ENCODE measurements at regions not wholly inside any gene's neighbourhood (a gene's known extent, or its start where the extent isn't known, plus 50 kb on each side); places are given as distances from the start of the nearest gene placed in this dataset.

- no peak for ATAC-seq
Observed at GRCh38 chr10:78696791-78697395, 371.9 kb upstream of the ZMIZ1 start.

DNA sequence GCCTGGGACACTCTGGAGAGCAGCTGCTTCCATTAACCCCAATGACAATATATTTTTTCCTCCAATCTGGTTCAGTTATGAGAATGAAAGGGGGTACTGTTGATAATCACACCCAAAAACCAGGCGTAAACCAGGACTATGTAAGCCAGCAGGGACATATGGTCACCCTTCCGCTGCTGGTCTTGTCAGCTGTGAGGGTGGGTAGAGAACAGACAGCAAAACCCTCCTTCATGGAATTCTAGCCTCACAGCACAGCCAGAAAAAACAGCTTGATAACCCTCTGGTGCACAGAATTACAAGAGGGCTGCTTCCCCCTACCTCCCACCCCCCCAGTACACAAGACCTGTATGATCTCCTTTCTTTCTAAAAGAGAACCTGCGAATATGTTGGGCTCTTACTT is 368.8 kb upstream of the ZMIZ1 start:
- ATAC-seq = no peak

GRCh38 chr10:78700413-78700812 is 368.4 kb upstream of the ZMIZ1 start:
- peak; percentile 59 for ATAC-seq

GRCh38 chr10:78700816-78701520 is 367.8 kb upstream of the ZMIZ1 start:
- ATAC-seq = no peak

- ATAC-seq = no peak
Observed at GRCh38 chr10:78702186-78702585, 366.6 kb upstream of the ZMIZ1 start.

GRCh38 chr10:78702876-78703275 is 365.9 kb upstream of the ZMIZ1 start:
- ATAC-seq = no peak

- no peak for ATAC-seq
Observed at GRCh38 chr10:78703593-78703992, 365.2 kb upstream of the ZMIZ1 start.

DNA sequence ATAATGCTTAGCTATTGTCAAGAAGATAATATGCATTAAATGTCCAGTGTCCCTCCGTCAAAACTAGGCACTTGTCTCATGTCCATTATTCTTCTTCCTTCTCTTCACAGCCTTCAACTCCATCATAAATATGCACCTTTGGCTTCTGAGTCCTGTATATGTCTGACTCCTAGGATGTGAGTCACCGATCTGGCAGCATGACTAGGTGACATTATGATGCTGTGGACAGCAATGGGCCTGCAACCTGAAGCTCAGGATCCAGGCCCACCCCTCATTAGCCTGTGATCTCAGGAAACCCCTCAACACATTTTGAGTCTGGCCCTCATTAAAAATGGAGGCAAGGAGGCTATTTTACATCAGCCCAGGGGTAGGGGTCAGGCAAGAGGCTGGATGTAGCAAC is 362.5 kb upstream of the ZMIZ1 start:
- ATAC-seq = peak; percentile 43

- ATAC-seq = no peak
Observed at GRCh38 chr10:78706726-78707540, 361.8 kb upstream of the ZMIZ1 start.

DNA sequence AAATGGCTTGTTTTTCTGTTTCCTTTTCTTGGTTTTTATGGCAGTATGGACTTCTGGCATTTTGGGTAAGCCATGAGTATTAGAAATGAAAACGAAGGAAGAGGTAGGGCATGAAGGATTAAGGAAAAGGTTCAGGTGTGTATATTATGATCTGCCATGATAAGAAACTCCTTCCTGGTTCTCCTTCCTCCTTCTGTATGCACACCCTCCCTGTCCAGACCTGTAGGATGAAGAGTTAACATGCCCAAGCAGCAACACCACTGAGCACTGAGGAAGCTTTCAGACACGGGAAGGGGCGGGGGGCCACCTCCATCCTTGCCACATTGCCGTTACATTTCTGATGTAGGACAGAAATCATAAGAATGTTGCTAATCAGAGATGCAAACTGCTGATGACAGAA is 361.0 kb upstream of the ZMIZ1 start:
- peak; percentile 51 for ATAC-seq

- ATAC-seq = no peak
Observed at GRCh38 chr10:78712147-78712546, 356.6 kb upstream of the ZMIZ1 start.

GRCh38 chr10:78713659-78714058 is 355.1 kb upstream of the ZMIZ1 start:
- ATAC-seq = no peak

GRCh38 chr10:78714225-78714624 is 354.5 kb upstream of the ZMIZ1 start:
- no peak for ATAC-seq

- ATAC-seq = no peak
Observed at GRCh38 chr10:78715435-78715834, 353.3 kb upstream of the ZMIZ1 start.

- no peak for ATAC-seq
Observed at GRCh38 chr10:78716043-78716660, 352.6 kb upstream of the ZMIZ1 start.

- no peak for ATAC-seq
Observed at GRCh38 chr10:78717200-78717599, 351.6 kb upstream of the ZMIZ1 start.

DNA sequence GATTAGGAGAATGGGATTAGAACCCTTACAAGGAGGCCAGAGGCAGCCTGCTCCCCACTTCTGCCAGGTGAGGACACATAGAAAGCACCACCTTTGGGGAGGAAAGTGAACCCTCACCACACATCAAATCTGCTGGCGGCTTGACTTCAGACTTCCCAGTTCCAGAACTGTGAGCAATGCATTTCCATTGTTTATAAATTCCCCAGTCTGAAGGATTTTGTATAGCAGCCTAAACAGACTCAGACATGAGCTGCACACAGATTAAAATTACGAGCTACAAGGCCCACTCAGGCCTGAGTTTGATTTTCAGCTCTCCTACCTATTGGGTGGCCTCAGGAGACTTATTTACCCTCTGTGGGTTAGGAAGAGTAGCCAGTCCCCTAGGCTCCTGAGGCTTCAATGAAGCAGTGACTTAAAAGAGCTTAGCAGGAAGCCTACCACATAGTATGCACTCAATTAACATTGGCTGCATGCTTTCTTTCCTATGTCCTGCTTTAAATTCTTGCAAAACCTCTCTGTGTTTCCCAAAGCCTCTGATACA is 350.7 kb upstream of the ZMIZ1 start:
- no peak for ATAC-seq

DNA sequence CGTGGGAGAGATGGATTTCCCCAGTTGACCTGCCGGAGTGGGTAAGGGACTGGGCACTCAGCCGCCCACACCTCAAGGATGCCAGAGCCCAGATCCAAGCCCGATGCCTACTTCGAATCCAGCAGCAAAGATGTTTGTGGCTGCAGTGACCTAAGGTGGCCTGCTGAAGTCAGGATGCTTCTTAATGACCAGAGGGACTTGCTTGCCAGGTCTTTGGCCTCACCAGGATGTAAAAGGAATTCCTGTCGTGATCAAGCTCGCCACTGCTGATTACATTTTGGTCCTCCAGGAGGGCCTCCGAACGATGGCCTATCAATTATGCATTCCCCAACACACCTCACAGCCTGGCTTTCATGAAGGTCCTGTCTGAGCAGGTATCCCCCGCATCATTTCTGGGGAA is 349.5 kb upstream of the ZMIZ1 start:
- no peak for ATAC-seq

GRCh38 chr10:78720091-78720490 is 348.7 kb upstream of the ZMIZ1 start:
- no peak for ATAC-seq

GRCh38 chr10:78721231-78721630 is 347.5 kb upstream of the ZMIZ1 start:
- ATAC-seq = no peak

GRCh38 chr10:78724846-78725245 is 343.9 kb upstream of the ZMIZ1 start:
- no peak for ATAC-seq

DNA sequence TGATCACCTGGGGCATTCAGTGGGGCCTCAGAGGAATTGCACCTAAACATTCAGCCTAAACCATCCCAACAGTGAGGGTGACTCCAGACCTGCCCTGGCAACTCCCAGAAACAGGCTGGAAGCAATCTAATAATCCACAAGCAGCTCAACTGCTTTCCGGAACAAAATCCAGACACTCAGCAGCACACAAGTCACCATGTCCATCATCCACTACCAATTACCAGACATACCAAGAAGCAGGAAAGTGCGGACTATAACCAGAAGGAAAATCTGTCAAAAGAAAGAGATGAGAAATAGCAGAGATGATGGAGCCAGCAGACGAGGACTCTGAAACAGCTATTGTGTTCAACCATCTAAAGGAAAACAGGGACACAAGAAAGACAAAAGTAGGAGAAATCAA is 342.6 kb upstream of the ZMIZ1 start:
- no peak for ATAC-seq

GRCh38 chr10:78727251-78727650 is 341.5 kb upstream of the ZMIZ1 start:
- no peak for ATAC-seq
